ENCODE measurements at regions not wholly inside any gene's neighbourhood (a gene's known extent, or its start where the extent isn't known, plus 50 kb on each side); places are given as distances from the start of the nearest gene placed in this dataset.
"Not testable (repeated sequence)": the region's sequence is repeated elsewhere in the genome, so short reads cannot be mapped to it uniquely, and the experiment has no call there.

DNA sequence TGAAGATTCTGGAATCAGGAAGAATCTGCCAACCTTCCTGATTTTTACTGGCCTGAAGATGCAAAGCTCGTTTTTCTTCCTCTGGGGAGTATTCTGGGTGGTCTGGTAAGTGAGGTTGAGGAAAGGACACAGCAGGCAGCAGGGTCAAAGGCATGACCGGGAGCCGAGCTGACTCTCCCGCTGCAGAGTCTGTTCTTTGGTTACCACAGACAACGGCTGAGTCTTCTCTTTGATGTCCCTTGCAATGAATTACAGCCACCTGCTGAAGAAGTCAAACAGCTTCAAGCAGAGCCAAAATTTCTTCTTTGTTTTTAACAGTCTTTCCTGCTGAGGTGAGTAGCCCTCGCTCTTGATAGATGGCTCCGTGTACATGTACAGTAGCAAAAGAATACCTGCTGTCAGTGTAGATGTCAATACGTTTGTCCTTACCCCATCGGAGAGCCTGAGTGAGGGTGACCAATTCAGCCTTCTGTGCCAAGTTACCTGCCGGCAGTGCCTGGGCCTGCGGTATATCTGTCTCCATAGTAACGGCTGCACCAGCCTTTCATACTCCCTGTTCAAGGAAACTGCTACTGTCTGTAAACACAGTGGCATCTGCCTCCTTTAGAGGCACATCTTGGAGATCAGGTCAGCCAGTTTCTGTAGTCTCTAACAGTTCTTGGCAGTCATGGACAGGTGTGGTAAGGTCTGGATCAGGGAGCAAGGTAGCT lies 76.4 kb downstream of the PRR15 start:
- no peak overlapping the region for H3K4me3 ChIP-seq (ENCODE audit: low read depth, low read length)
- DNase-seq (ENCODE audit: low read depth) = no peak
- TF ChIP-seq, protein P1, sequence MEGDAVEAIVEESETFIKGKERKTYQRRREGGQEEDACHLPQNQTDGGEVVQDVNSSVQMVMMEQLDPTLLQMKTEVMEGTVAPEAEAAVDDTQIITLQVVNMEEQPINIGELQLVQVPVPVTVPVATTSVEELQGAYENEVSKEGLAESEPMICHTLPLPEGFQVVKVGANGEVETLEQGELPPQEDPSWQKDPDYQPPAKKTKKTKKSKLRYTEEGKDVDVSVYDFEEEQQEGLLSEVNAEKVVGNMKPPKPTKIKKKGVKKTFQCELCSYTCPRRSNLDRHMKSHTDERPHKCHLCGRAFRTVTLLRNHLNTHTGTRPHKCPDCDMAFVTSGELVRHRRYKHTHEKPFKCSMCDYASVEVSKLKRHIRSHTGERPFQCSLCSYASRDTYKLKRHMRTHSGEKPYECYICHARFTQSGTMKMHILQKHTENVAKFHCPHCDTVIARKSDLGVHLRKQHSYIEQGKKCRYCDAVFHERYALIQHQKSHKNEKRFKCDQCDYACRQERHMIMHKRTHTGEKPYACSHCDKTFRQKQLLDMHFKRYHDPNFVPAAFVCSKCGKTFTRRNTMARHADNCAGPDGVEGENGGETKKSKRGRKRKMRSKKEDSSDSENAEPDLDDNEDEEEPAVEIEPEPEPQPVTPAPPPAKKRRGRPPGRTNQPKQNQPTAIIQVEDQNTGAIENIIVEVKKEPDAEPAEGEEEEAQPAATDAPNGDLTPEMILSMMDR (conservative IDR thresholded peaks at IDR 0.05; ENCODE audit: low read depth, low read length) = no peak

DNA sequence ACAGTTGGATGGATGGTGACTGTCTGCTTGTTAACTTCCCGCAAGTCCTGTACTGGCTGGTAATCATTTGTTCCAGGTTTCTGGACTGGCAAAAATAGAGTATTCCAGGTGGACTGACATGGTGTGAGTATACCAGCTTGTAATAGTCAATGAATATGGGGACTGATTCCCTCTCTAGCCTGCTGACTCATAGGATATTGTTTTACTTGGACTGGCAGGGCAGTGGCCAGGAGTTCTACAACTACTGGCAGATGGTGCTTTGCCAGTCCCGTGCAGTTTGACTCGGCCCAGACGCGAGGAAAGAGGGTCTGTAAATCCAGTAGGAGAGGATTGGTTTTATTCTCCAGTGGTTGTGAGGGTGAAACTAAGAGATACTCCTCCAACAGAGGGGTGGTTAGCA lies 78.0 kb downstream of the PRR15 start:
- no peak overlapping the region for H3K4me3 ChIP-seq (ENCODE audit: low read depth, low read length)
- DNase-seq (ENCODE audit: low read depth) = no peak
- TF ChIP-seq, protein P1 (conservative IDR thresholded peaks at IDR 0.05; ENCODE audit: low read depth, low read length) = no peak

DNA sequence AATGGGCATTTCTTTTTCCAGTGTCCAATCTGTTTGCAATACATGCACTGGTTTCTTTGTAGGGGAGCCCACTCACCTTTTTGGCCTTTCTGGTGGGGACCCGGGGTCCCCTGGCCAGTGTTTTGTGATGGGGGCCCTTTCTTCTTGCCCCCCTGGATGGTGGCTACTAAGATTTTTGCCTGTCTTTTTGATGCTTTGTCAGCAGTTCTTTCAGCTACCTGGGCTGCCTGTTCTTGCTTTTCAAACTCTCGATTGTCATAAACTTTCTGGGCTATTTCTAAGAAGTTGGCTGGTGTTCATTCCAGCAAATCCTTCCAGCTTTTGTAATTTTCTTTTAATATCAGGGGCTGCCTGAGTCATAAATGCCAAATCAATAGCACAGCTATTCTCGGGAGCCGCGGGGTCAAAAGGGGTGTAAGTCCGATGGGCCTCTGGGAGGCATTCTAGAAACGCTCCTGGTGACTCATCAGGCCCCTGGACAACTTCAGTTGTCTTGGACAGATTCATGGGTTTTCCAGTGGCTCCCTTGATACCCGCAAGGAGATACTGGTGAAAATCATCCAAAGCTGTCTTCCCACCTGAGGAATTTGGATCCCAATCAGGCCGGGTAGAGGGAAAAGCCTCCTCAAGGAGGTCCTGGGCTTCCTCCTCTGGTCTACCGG lies 79.0 kb downstream of the PRR15 start:
- DNase-seq (ENCODE audit: low read depth) = no peak
- no peak overlapping the region for H3K4me3 ChIP-seq (ENCODE audit: low read depth, low read length)

DNA sequence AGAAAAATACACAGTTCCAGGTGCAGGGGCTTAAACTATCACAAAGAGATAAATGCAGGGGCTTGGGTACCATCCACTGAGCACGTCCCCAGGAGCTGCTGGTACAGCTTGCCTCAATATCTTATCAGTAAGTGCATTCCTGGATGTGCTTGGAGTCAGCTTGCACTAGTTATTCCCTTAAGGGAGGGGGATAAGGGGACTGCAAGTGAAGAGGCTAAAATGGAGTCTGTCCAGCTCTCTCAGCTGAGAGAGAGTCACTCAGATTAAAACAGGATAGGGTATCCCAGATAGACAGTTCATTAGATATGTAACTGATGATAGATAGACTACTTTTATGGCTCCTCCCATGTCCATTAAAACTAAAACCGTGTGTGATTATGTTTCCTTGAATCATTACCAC lies 82.5 kb downstream of the PRR15 start:
- not testable (repeated sequence) for H3K4me3 ChIP-seq (ENCODE audit: low read depth, low read length); DNase-seq (ENCODE audit: low read depth)

More for the DNA sequence above, 79.0 kb downstream of the PRR15 start:
- TF ChIP-seq, protein P1 (conservative IDR thresholded peaks at IDR 0.05; ENCODE audit: low read depth, low read length) = no peak

DNA sequence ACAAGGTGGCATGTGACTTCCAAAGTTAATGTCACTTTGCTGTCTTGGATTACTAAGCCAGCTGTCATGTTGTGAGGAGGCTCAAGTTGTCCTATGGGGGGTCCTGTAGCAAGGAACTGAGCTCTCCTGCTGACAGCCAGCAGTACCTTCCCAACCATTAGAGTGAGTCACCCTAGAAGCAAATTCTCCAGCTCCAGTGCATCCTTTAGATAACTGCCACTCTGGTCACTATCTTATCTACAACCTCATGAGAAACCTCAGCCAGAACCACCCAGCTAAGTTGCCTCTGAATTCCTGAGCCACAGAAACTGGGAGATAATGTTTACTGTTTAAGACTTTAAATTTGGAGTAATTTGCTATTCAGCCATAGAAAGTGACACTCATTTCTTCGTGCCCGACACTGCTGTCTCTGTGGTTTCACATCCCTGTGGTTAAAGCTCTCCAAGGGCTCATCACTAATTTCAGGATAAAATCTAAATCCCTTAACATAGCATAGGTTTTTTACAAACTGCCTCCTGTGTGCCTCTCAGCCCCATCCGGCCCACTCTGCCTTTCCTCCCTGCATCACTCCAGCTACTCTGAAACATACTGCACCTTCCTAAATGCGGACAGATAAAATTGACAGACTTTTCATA lies 83.5 kb downstream of the PRR15 start:
- no peak for DNase-seq (ENCODE audit: low read depth)
- H3K4me3 ChIP-seq (ENCODE audit: low read depth, low read length) = no peak overlapping the region
- TF ChIP-seq, protein P1 (conservative IDR thresholded peaks at IDR 0.05; ENCODE audit: low read depth, low read length) = no peak

DNA sequence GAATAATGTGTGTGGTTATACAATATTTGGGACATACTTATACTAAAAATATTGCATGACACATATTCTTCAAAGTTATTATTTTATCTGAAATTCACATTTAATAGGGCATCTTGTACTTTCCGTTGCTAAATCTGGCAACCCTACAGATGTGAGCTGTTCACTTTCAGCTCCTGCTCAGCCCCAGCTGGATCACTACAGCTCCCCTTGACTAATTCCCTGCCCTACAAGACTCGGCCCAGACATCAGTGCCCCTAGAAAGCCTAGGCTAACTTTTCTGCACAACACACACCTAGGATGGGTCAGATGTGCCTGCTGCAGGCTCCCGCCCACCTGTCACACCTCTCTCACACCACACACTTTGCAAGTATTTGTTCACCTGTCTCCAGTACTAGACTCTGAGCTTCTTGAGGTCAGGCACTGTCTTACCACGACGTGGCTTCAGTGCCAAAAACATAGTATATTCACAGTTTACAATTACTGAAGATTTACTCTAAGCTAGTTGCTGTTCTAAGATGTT lies 84.1 kb downstream of the PRR15 start:
- DNase-seq (ENCODE audit: low read depth); H3K4me3 ChIP-seq (ENCODE audit: low read depth, low read length): not testable (repeated sequence)

DNA sequence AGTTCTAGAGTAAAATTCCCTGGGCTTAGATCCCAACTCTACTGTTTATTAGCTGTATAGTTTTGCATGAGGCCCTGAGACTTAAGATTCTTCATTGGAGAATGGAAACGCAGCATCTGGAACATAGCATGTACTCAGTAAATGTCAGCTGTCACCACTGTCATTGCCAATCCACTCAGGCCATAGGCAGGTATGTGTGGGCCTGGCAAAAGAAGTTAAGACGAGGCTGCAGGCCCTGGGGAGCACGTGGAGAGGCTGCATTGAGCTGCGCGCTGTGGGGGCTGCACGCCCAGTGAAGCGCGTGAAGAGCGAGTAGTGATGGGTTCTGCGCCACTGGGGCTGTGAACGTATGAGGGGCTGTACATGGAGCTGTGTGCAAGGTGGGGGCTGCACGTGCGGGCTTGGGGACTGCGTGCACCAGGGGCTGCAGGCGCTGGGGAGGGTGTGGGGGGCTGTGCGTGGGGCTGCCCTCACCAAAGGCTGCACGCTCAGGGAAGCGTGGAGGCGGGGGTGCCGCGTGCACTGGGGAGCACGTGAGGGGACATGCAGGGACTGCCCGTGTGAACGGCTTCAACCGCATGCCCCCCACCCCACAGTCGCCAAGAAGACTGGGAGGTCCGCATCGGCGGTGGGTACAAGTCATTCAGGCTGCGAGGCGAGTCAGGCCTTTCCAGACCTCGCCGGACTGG lies 85.5 kb downstream of the PRR15 start:
- DNase-seq (ENCODE audit: low read depth) = no peak
- TF ChIP-seq, protein P1 (conservative IDR thresholded peaks at IDR 0.05; ENCODE audit: low read depth, low read length) = no peak
- no peak overlapping the region for H3K4me3 ChIP-seq (ENCODE audit: low read depth, low read length)

Measured in choroid plexus epithelial cell (primary cell).